OCI-M2 (cell line): ENCODE measurements at regions not wholly inside any gene's neighbourhood (a gene's known extent, or its start where the extent isn't known, plus 50 kb on each side); places are given as distances from the start of the nearest gene placed in this dataset.
"Not testable (repeated sequence)": the region's sequence is repeated elsewhere in the genome, so short reads cannot be mapped to it uniquely, and the experiment has no call there.

Experiments
- DNase-seq: peaks from one replicate; lab custom pipeline; 2025; ENCODE audit not compliant: unreplicated experiment; lab: John Stamatoyannopoulos, UW

GRCh38 chr14:49139593-49139992 lies 446.6 kb downstream of the RPS29 start:
- DNase-seq: no peak

GRCh38 chr14:49134940-49135339 lies 451.2 kb downstream of the RPS29 start:
- DNase-seq: no peak

GRCh38 chr14:49121246-49121645 lies 464.9 kb downstream of the RPS29 start:
- no peak for DNase-seq

GRCh38 chr14:49114161-49114893 lies 471.9 kb downstream of the RPS29 start:
- no peak for DNase-seq

- no peak for DNase-seq
Measured at GRCh38 chr14:49106741-49107667, 479.2 kb downstream of the RPS29 start.

GRCh38 chr14:49105956-49106355 lies 480.2 kb downstream of the RPS29 start:
- no peak for DNase-seq

- DNase-seq: no peak
Measured at GRCh38 chr14:49105512-49105911, 480.7 kb downstream of the RPS29 start.

- DNase-seq: no peak
Measured at GRCh38 chr14:49092345-49092744, 493.8 kb downstream of the RPS29 start.

GRCh38 chr14:49089107-49089506 lies 497.1 kb downstream of the RPS29 start:
- DNase-seq: no peak

- DNase-seq: not testable (repeated sequence)
Measured at GRCh38 chr14:49073292-49073691, 512.9 kb downstream of the RPS29 start.

GRCh38 chr14:49058511-49058910 lies 527.7 kb downstream of the RPS29 start:
- no peak for DNase-seq

- no peak for DNase-seq
Measured at GRCh38 chr14:49057838-49058510, 528.2 kb downstream of the RPS29 start.

GRCh38 chr14:49056021-49056420 lies 530.2 kb downstream of the RPS29 start:
- no peak for DNase-seq

GRCh38 chr14:49052521-49052920 lies 533.7 kb downstream of the RPS29 start:
- DNase-seq: no peak

GRCh38 chr14:49051328-49052060 lies 534.7 kb downstream of the RPS29 start:
- DNase-seq: no peak

- no peak for DNase-seq
Measured at GRCh38 chr14:49050822-49051221, 535.4 kb downstream of the RPS29 start.

GRCh38 chr14:49049711-49050110 lies 536.5 kb downstream of the RPS29 start:
- DNase-seq: no peak

GRCh38 chr14:49044981-49045380 lies 541.2 kb downstream of the RPS29 start:
- no peak for DNase-seq

- DNase-seq: no peak
Measured at GRCh38 chr14:49036984-49037516, 549.1 kb downstream of the RPS29 start.

- no peak for DNase-seq
Measured at GRCh38 chr14:49036266-49036665, 549.9 kb downstream of the RPS29 start.

- no peak for DNase-seq
Measured at GRCh38 chr14:49033131-49033530, 553.0 kb downstream of the RPS29 start.
